HG02571 (cell line): ENCODE measurements at regions not wholly inside any gene's neighbourhood (a gene's known extent, or its start where the extent isn't known, plus 50 kb on each side); places are given as distances from the start of the nearest gene placed in this dataset.
"Not testable (repeated sequence)": the region's sequence is repeated elsewhere in the genome, so short reads cannot be mapped to it uniquely, and the experiment has no call there.

ENCODE experiments used
- ATAC-seq: cut with Tn5 transposase; IDR thresholded peaks from one replicate; pipeline ENCODE4 v1.9.1; 2021; ENCODE audit warnings: mild to moderate bottlenecking, moderate library complexity; ENCODE audit not compliant: unreplicated experiment

DNA sequence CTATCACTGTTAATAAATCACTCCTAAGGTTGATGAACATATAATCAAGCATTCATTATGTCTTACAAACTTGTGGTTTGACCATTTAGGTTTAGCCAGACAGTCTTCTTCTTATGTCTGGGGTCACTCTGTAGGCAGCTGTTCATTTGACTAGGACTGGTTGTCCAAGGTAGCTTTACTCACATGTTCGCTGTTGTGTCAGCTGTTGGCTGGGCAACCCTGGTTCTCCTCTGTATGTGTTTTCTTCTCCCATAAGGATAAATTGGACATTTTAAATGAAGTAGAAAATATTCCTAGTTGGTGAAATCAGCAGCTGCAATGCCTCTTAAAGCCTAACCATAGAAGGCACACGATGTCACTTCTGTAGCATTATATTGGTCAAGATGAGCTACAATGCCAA is 635.1 kb downstream of the EPHA3 start:
- no peak for ATAC-seq

DNA sequence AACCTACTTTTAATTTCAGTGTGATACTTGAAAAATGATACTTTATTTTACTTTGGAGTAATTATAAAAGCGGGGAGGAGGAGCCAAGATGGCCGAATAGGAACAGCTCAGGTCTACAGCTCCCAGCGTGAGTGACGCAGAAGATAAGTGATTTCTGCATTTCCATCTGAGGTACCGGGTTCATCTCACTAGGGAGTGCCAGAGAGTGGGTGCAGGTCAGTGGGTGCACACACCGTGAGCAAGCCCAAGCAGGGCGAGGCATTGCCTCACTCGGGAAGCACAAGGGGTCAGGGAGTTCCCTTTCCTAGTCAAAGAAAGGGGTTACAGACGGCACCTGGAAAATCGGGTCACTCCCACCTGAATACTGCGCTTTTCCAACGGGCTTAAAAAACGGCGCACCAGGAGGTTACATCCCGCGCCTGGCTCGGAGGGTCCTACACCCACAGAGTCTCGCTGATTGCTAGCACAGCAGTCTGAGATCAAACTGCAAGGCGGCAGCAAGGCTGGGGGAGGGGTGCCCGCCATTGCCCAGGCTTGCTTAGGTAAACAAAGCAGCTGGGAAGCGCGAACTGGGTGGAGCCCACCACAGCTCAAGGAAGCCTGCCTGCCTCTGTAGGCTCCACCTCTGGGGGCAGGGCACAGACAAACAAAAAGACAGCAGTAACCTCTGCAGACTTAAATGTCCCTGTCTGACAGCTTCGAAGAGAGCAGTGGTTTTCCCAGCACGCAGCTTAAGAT is 640.3 kb downstream of the EPHA3 start:
- not testable (repeated sequence) for ATAC-seq

DNA sequence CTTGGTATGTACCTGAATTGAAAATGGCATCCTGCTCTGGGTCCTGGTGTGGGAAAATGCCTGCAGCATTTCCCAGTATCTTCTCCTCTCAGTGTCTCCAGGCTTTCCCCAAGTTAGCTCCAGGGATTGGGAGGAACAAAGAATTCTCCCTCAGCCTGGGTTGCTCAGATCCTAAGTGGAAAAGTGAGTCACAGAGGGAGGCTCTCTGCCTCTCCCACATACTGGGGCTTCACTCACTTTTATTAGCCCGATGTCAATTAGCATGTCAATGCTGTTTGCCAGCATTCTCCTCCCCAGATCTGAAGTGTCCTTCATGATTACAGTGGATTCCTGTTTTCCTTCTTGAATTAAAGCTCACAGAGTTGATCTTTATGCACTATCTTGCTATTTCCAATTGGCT is 655.0 kb downstream of the EPHA3 start:
- no peak for ATAC-seq

DNA sequence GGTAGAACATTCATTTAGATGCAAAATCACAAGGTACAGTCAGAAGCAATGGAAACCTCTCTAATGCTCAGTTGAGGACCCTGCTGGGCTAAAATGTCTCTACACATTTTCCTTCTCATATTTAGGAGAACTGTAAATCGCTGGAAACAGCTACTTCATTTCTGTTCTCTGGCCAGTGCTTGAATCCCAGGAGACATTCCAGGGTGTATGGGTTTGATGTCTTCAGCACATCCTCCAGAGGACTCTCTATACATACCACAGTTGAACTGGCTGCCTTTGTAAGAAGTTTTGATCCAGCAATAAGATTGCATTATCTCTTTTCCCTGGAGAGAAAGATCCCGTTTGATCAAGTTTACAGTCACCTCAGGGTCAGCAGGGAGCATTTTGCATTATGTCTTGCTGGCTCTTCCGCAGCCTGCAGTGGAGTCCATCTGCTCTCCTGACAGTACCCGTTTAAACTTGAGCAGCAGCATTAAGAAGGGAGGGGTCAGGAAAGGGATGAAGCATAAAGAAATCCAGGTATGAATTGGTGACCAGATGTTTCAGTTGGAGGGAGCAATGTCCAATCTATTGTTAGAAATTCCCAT is 676.0 kb downstream of the EPHA3 start:
- ATAC-seq: no peak

DNA sequence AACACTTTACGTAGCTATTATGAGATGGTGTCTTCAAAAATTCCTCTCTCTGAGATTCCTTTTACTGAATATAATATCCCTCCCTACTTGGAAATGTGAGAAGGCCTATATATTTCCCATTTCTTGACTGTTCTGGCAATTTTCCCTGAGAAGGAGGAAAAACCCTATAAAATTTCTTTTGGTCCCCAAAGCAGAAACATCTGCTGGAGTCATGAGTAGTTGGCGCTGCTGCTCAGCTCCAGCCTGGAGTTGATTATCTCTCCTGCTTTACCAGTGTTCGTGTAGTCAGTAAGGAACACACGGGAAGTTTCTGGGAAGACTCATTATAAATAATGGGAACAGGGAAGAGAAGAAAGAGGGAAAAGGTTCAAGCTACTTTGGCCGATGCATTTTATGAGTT is 680.1 kb downstream of the EPHA3 start:
- ATAC-seq: no peak

DNA sequence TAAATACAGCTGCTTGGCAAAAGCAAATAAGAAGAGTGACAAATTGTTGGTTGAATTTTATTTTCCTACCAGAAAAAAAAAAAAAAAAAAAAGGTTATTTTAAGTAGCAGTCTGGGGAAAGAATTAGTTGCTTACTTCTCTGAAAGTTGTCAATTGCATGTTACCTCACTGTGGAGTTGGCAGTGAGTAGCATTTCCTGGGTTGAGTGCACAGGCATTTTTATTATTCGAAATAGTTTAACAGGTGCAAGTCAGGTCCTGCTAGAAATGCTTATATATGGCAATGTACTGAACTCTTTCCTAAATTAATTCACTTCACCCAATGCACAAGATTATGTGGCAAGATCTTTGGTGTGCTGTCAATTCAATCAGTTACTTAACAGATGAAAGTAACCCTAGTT is 680.6 kb downstream of the EPHA3 start:
- ATAC-seq: no peak

DNA sequence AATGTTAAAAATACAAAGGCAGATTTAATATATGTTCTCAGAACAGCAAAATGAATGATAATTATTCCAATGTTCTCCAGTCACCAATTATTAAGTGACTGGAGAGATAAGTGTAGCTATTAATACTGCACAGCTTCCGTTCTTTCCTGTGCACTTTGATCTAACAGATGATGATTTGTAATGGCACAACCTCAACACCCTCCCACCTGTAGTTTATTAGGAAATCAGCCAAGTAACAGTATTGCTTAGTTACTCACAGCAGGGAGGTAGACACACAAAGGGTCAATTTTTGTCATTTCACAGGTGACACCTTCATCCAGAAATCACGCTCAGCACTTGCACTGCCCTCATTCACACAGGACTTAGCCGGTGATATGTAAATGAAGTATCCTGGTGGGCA is 688.1 kb downstream of the EPHA3 start:
- no peak for ATAC-seq

DNA sequence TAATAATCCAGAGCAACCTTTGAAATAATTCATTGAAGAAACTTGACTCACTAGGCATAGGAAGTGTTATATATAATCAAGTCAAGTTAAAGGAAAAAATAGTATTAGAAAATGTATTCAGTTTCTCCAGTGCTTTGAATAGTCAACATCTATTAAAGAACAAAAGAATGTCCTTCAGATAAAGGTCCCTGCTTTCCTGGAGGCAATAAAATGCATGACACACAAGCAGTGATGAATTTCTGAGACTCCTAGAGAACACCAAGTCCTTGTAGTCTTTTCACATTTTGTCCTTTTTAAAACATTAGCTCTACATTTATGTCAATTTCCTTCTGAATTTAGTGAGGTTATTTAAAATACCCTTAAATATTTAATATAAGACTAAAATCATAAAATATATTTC is 695.5 kb downstream of the EPHA3 start:
- no peak for ATAC-seq

DNA sequence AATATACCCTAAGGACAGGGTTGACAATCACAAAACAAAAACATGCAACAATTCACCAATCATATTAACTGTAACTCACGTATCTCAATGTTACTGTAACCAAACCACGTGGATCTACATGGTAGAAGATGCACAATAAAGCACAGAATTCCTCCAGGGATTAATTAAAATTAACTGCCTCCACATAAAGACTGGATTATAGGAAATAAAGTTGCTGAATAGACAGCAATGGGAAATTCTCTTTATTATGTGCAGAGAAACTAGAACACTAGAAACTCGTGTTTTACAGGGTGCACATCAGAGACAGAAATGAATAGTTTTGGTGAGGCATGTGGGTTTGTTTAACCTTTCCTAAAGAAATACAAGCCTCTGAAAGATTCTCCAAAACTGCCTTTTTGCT is 696.3 kb downstream of the EPHA3 start:
- no peak for ATAC-seq

DNA sequence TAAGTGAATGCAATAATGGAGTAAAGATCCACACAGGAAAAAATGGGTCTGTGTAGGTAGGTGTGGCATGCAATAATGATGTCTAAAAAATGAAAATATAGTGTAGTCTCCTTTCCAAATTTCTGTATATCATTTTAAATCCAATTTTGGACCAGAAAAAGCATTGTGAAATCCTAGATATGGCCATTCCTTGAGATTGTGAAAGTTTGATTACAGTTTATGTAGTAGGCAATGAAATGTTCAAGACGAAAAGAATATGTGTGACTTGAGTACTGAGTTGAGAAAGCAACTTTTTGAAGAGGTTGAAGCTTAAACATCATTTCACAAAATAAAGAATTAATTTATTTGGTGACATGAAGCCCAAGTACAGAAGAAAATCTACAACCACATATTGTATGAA is 698.7 kb downstream of the EPHA3 start:
- ATAC-seq: no peak

DNA sequence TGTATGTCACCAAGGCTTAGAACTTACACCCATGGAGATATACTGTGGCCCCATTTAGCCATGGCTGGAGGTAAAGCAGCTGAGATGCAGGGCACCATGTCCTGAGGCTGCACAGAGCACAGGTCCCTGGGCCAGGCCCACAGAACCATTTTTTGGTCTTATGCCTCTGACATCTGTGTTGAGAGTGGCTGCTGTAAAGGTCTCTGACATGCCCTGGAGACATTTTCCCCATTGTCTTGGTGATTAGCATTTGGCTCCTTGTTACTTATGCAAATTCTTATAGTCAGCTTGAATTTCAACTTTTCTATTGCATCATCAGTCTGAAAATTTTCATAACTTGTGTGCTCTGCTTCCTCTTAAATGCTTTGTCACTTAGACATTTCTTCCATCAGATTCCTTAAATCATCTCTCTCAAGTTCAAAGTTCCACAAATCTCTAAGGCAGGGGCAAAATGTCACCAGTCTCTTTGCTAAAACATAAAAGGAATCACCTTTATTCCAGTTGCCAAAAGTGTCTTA is 701.3 kb downstream of the EPHA3 start:
- ATAC-seq: no peak

DNA sequence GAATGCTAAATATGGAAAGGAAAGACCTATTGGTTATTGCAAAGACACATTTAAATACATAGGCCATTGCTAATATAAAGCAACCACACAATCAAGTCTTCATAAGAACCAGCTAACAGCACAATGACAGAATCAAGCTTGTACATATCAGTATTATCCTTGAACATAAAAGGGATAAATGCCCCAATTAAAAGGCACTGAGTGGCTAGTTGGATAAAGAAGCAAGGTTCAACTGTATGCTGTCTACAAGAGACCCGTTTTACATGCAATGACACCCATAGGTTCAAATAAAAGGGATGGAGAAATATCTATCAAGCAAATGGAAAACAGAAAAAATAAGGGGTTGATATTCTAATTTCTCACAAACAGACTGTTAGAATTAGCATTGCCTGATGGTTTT is 706.1 kb downstream of the EPHA3 start:
- ATAC-seq: no peak

DNA sequence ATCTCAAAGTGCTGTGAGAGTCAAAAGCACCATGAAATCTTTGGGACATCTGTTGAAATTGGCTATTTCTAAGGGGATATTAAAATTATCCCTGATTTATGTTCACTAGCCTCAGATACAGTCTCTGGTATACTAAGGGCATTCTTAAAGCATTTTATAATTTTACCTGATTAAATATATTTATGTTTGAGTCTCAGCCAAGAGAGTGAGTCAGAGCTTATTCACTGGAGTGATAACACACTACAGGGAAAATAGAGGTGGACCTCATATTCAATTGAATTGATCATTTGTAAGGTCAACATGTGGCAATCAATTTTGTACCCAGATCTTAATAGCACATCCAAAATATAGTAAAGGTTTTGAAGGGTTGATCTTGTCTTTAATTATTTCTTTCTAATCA is 733.6 kb downstream of the EPHA3 start:
- ATAC-seq: no peak

DNA sequence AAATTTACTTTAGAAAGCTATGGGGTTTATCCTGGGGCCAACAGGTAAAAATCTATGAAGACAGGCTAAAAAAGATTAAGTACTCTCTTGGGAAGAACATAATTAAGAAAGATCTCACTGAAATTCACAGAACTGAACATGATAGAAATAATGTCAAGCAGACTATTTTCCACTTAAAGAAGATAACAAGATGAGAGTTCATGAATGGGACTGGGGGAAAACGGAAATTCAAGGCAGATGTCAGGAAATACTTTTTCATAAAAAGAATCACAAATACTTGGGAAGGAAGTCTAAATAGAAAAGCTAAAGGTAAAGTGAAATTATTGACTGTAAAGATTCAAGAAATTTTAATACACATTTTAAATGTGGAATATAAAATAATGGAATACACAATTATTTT is 737.6 kb downstream of the EPHA3 start:
- ATAC-seq: no peak

DNA sequence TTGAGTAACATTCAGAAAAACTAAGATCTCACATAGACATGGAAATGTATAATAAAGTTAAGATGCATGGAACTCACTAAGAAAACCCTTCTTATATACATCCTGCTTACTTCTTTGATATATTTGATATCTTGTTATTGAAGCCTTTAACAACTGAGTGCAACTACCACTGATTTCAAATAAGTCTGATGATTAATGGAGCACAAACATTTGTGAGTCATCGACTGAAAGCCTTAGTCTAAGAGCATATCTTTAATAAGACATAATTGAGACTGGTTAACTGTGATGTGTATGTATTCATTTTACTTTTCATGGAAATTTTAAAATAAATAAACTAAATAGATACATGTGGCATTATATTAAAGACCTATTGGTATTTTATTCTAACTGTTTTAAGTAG is 740.5 kb downstream of the EPHA3 start:
- ATAC-seq: no peak

DNA sequence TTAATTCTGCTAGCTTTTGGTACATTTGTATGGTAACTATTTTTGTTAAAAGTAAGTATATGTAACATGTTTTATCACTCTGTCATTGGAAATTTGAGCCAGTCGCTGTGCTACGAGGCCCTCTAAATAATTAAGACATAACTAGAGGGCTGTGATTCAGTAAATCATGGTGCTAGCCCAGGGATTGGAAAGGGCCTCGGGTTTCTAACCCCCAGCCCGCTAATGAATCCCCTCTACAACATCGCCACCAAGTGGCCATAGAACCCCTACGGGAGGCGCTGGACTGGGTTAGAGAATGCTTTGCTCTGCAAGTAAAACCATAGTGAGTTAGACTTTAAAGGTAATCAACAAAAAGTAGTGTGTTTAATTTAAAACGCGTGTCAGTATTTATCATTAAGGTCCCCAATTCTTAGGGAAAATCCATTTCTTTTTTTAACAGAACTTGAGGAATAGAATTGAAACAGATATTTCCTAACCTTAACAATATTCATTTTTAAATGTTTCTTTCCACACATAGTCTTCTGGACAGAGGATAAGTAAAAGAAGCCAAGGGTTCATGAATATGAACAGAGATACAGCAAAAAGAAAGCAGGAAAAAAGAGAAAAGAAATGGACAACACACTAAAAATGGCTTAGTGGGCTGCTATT is 744.7 kb downstream of the EPHA3 start:
- ATAC-seq: no peak

DNA sequence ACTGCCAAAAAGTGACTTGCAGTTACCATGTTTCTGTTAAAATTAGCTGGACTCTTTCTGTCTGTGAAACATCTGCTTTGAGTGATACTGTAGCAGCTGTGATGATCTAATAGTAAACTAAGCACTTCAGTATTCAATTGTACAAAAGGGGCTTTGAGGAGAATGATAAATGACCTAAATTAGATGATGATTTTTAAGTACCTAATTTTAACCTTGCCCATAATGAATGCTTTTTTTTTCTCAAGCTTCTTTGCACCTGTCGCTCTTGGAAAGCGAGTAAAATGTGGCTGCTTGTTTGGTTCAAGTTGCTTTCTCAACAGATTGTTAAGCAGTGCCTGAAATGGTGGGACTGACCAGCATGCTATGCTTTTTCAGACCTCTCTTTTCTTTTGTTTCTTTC is 752.3 kb downstream of the EPHA3 start:
- ATAC-seq: no peak

DNA sequence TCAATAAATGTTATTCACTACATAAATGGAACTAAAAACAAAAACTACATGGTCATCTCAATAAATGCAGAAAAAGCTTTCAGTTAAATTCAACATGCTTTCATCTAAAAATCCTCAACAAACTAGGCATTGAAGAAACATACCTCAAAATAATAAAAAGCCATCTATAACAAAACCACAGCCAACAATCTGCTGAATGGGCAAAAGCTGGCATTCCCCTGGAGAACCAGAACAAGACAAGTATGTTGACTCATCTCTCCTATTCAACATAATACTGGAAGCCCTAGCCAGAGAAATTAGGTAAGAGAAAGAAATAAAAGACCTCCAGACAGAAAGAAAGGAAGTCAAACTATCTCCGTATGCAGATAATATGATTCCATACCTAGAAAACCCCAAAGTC is 759.9 kb downstream of the EPHA3 start:
- ATAC-seq: no peak

DNA sequence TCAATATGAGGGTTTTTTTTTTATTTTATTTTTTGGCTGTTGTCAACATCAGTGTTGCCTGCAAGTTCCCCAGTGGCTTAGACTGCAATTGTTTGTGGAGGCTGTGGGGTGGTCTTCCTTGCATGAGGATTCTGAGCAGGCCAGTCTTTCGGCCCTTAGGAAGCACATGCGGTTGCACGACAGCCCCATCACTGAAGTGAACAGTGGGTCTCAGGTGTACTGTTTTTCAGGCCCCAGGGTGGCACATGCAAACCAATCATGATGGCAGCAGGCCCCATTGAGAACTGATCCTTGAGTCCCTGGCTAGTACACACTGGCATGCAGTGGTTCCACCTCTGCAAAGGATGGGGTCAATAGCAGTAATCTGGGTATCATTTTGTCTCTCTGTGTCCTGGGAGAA is 768.7 kb downstream of the EPHA3 start:
- ATAC-seq: no peak

DNA sequence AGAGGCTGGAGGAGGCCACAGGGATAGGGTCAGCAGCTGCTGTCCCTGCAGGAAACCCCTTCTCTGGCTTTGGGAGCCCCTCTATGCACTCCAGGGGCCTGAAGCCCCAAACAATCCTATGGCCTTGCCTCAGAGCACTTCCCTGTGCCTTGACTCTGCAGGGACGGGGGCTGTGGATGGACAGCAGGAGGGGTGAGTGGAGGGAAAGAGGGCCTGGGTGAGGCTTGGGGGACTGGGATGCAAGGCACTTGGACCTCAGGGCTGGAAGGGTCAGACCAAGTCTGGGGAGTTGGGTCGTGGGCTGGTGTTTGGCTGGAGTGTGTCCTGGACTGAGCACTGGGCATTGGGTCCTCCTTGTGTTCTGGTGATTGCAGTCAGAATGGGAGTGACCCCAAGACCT is 769.8 kb downstream of the EPHA3 start:
- no peak for ATAC-seq

DNA sequence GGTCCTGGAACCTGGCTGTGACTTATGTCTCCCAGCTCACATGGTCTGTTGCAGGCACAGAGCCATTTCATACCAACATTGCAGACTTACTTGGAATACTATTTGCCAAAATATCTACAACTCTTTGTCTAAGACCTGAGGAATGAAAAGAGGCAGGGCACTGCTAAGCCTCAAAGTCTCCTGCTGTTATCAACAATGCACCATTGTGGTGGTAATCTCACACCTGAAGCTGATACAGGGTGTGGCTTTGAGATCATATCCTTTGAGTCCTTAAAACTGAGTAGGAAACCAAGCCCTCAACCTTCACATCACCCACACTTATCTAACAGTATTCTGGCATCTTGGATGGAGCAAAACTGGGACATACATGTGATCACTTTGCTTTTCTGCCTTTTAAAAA is 782.0 kb downstream of the EPHA3 start:
- no peak for ATAC-seq

DNA sequence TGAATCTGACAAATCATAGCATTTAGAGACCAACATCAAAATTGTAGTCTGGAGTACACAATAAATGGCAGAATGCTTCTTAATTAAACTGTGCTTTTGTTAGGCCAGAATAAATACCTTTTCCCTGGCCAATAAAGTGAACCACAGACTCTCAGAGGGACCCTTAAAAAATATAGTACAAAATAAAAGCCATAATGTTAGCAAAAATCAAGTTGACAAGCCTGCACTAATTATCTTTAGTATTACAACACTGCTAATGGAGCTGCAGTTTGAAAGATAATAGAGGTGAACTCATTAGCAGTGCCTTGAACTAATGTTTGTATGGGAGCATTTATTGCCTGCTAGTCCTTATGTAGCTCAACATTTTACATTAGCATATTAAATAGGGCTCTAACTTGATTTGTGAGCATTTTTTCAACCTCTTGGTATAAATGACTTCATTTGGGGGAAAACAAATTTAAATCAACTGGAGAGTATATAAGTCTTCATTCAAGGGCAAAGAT is 801.3 kb downstream of the EPHA3 start:
- ATAC-seq: no peak
